A549 (cell line): ENCODE measurements at regions not wholly inside any gene's neighbourhood (a gene's known extent, or its start where the extent isn't known, plus 50 kb on each side); places are given as distances from the start of the nearest gene placed in this dataset.
A peak's percentile ranks its signal among the peaks of the same experiment; 100 is the strongest.

Experiments
- ATAC-seq, 2 experiments: fragments of 200-7000 bp in 1 of 2; fragments of >200 bp in 1 of 2; cut with Nextera tagmentation in 1 of 2; cut with Tn5 transposase in 1 of 2; 3 replicates each; pipeline versions ENCODE4 v1.8.0 to v1.9.1; 2018 to 2020; ENCODE audit warnings: mild to moderate bottlenecking in 1 of 2, moderate library complexity in 1 of 2
- CTCF ChIA-PET: fragments of 300-600 bp; sonication (Branson Sonifier 250); formaldehyde crosslinking; extraction: SDS; loops from one replicate; lab custom pipeline; 2021; ENCODE audit warnings: antibody characterized with exemption, inconsistent platforms; lab: Yijun Ruan, JAX
- POLR2A ChIA-PET: fragments of 350-600 bp; formaldehyde crosslinking; extraction: SDS; loops from one replicate; lab custom pipeline; 2021; ENCODE audit warnings: antibody characterized with exemption, inconsistent platforms; lab: Yijun Ruan, JAX
- DNase-seq, 2 experiments: peaks; one replicate each; pipeline versions ENCODE4 v3.0.0 to v3.0.0-alpha.2; 2011 to 2016; ENCODE audit warnings: low read depth in 1 of 2, low spot score in 1 of 2
- FAIRE-seq: peaks from 2 replicates; lab custom pipeline; 2011; peaks lifted over from hg19 to GRCh38; lab: Jason Lieb, UNC
- H3K27ac ChIP-seq, 2 experiments: fragments of >200 bp; sonication (Bioruptor Twin); formaldehyde crosslinking; 3 replicates each; pipeline ENCODE4 v1.5.1; 2016 to 2017
- H3K4me1 ChIP-seq: fragments of >200 bp; sonication (Bioruptor Twin); formaldehyde crosslinking; 3 replicates; pipeline ENCODE4 v1.6.1; 2016
- H3K4me2 ChIP-seq: fragments of >200 bp; sonication (Bioruptor Twin); formaldehyde crosslinking; 3 replicates; pipeline ENCODE4 v1.6.1; 2016
- H3K4me3 ChIP-seq: fragments of >200 bp; sonication (Bioruptor Twin); formaldehyde crosslinking; 3 replicates; pipeline ENCODE4 v1.5.1; 2016
- H3K9me3 ChIP-seq: fragments of >200 bp; sonication (Bioruptor Twin); formaldehyde crosslinking; 3 replicates; pipeline ENCODE4 v1.6.1; 2016
- BCL3 ChIP-seq: fragments of >200 bp; sonication (Bioruptor Twin); formaldehyde crosslinking; IDR thresholded peaks from 3 replicates; pipeline ENCODE4 v1.6.1; 2016
- CBX2 ChIP-seq: fragments of 200-600 bp; sonication (generic); IDR thresholded peaks from 2 replicates; pipeline ENCODE4 v1.6.1; 2016; ENCODE audit warnings: low read depth, mild to moderate bottlenecking, borderline replicate concordance
- CBX8 ChIP-seq: fragments of 200-600 bp; sonication (generic); IDR thresholded peaks from 2 replicates; pipeline ENCODE4 v1.6.1; 2016
- CEBPB ChIP-seq, 2 experiments: fragments of >200 bp in 1 of 2; sonication (Bioruptor Twin) in 1 of 2; formaldehyde crosslinking in 1 of 2; IDR thresholded peaks; 2 replicates each; pipeline ENCODE4 v1.6.1; 2012 to 2016
- CTCF ChIP-seq: fragments of >200 bp; sonication (Bioruptor Twin); formaldehyde crosslinking; IDR thresholded peaks from 3 replicates; pipeline ENCODE4 v1.5.1; 2016
- E2F6 ChIP-seq: IDR thresholded peaks from 2 replicates; pipeline ENCODE4 v1.6.1; 2012; ENCODE audit warnings: low read depth, borderline replicate concordance
- EHF ChIP-seq: fragments of 250-450 bp; sonication (Bioruptor Pico); IDR thresholded peaks from 2 replicates; pipeline ENCODE4 v1.5.0; 2020; ENCODE audit warnings: mild to moderate bottlenecking
- EHMT2 ChIP-seq: fragments of 200-600 bp; sonication (generic); IDR thresholded peaks from 2 replicates; pipeline ENCODE4 v1.6.1; 2016; ENCODE audit warnings: antibody characterized with exemption, low read depth, mild to moderate bottlenecking, moderate library complexity
- ESRRA ChIP-seq: fragments of 150-350 bp; IDR thresholded peaks from 2 replicates; pipeline ENCODE4 v1.6.1; 2014; ENCODE audit warnings: mild to moderate bottlenecking, low read length, borderline replicate concordance
- HES2 ChIP-seq: fragments of >200 bp; sonication (Bioruptor Twin); formaldehyde crosslinking; IDR thresholded peaks from 2 replicates; pipeline ENCODE4 v1.6.1; 2016
- HOXA7 ChIP-seq: fragments of 250-450 bp; sonication (Bioruptor Pico); IDR thresholded peaks from 2 replicates; pipeline ENCODE4 v1.5.0; 2020; ENCODE audit warnings: mild to moderate bottlenecking, moderate library complexity
- HOXB13 ChIP-seq: fragments of 250-450 bp; sonication (Bioruptor Pico); IDR thresholded peaks from 2 replicates; pipeline ENCODE4 v1.5.0; 2020; ENCODE audit warnings: low read depth, mild to moderate bottlenecking, moderate library complexity
- HOXB5 ChIP-seq: fragments of 250-450 bp; sonication (Bioruptor Pico); IDR thresholded peaks from 2 replicates; pipeline ENCODE4 v1.5.0; 2020; ENCODE audit warnings: mild to moderate bottlenecking, moderate library complexity
- JUNB ChIP-seq: fragments of >200 bp; sonication (Bioruptor Twin); formaldehyde crosslinking; IDR thresholded peaks from 2 replicates; pipeline ENCODE4 v1.6.1; 2016
- MAFK ChIP-seq: fragments of 450-650 bp; IDR thresholded peaks from 2 replicates; pipeline ENCODE4 v1.6.1; 2014; ENCODE audit not compliant: partially characterized antibody
- NR3C1 ChIP-seq: fragments of >200 bp; sonication (Bioruptor Twin); formaldehyde crosslinking; IDR thresholded peaks from 3 replicates; pipeline ENCODE4 v1.6.1; 2017
- POLR2A ChIP-seq: IDR thresholded peaks from 2 replicates; pipeline ENCODE4 v1.6.1; 2012; ENCODE audit warnings: mild to moderate bottlenecking, low read length
- POLR2AphosphoS2 ChIP-seq: conservative IDR thresholded peaks from 2 replicates; pipeline ENCODE4 v1.6.1; 2012; ENCODE audit warnings: low read length, improper control_type of control experiment, inconsistent platforms
- RAD21 ChIP-seq, 2 experiments: fragments of >200 bp in 1 of 2; sonication (Bioruptor Twin) in 1 of 2; formaldehyde crosslinking in 1 of 2; IDR thresholded peaks in 1 of 2; conservative IDR thresholded peaks in 1 of 2; 2 replicates in 1 of 2; 3 replicates in 1 of 2; pipeline ENCODE4 v1.6.1; 2012 to 2018; ENCODE audit warnings: inconsistent platforms in 1 of 2
- RARB ChIP-seq: fragments of 250-450 bp; sonication (Bioruptor Pico); IDR thresholded peaks from 2 replicates; pipeline ENCODE4 v1.8.0; 2021; ENCODE audit warnings: mild to moderate bottlenecking, moderate library complexity
- SMC3 ChIP-seq: fragments of >200 bp; sonication (Bioruptor Twin); formaldehyde crosslinking; IDR thresholded peaks from 3 replicates; pipeline ENCODE4 v1.6.1; 2018; ENCODE audit warnings: inconsistent platforms
- SREBF2 ChIP-seq: fragments of 450-650 bp; IDR thresholded peaks from 2 replicates; pipeline ENCODE4 v1.6.1; 2014; ENCODE audit warnings: mild to moderate bottlenecking, moderate library complexity
- TFCP2L1 ChIP-seq: fragments of 250-450 bp; sonication (Bioruptor Pico); IDR thresholded peaks from 2 replicates; pipeline ENCODE4 v1.5.0; 2021; ENCODE audit warnings: mild to moderate bottlenecking
- ZFP36 ChIP-seq: fragments of 450-650 bp; IDR thresholded peaks from 2 replicates; pipeline ENCODE4 v1.6.1; 2014; ENCODE audit warnings: borderline replicate concordance; ENCODE audit not compliant: partially characterized antibody
- WGBS: methylation state at CpG from one replicate; pipeline ENCODE4 v1.1.6; 2017; ENCODE audit errors: missing lambda C conversion rate; 5-methylcytosine and 5-hydroxymethylcytosine counted together

GRCh38 chr2:196336715-196337114, 165.3 kb upstream of the STK17B start:
- CTCF ChIA-PET: interaction anchor here (0.5 to 4.7 kb wide), 28 partner anchors 9 to 270 kb away, joined by 3 to 73 read pairs (median 5); partner anchors contain the start of gene HECW2
- H3K9me3 ChIP-seq: no peaks in the 10 kb centered on the region
- H3K4me2 ChIP-seq: no peak overlapping the region
- POLR2A ChIA-PET: interaction anchor here (1.0 kb wide), 1 partner anchor 256 kb away, joined by 4 read pairs; no protein-coding TSS in a partner anchor
- H3K4me1 ChIP-seq: peaks cover 24% of the 10 kb centered on the region
- ATAC-seq: no peak
- TF ChIP-seq HOXA7 (CRISPR knock-in tag) (no peak), ESRRA (no peak), ZFP36 (no peak), TFCP2L1 (CRISPR knock-in tag) (no peak), POLR2AphosphoS2 (no peak), HES2 (no peak), HOXB13 (no peak), CEBPB (IDR thresholded peaks at IDR 0.05) (no peak), HOXB5 (CRISPR knock-in tag) (no peak), RARB (CRISPR knock-in tag) (no peak), JUNB (no peak), CTCF (no peak)
- 0 out of 6 replicates have a peak overlapping the region, but pooled peaks of 1 of the 2 experiments have one; percentile 19 for H3K27ac ChIP-seq
- no peak overlapping the region for H3K4me3 ChIP-seq
- no peak for FAIRE-seq
- DNase-seq: no peak
- 53% methylated on average over 4 of the region's 4 CpGs for whole genome bisulfite sequencing

GRCh38 chr2:196337208-196337953, 166.0 kb upstream of the STK17B start:
- ATAC-seq (peak in 1 of 2 experiments; percentile 67; a peak in 3 of 6 replicates), FAIRE-seq (no peak), DNase-seq (peak; percentile 21 to 29)
- H3K27ac ChIP-seq: no peak overlapping the region
- H3K4me2 ChIP-seq: no peak overlapping the region
- no peak overlapping the region for H3K4me3 ChIP-seq
- peak; percentile 76 for TF ChIP-seq CTCF
- TF ChIP-seq RAD21 (conservative IDR thresholded peaks at IDR 0.05 in 1 of 2, IDR thresholded peaks at IDR 0.05 in 1 of 2): peak; percentile 76 to 84
- no peak for TF ChIP-seq POLR2A
- peak; percentile 80 for TF ChIP-seq SMC3
- TF ChIP-seq CBX2: no peak
- CTCF ChIA-PET: interaction anchor here (0.6 to 4.7 kb wide), 29 partner anchors 8 to 270 kb away, joined by 3 to 73 read pairs (median 5); partner anchors contain the start of gene HECW2
- peaks cover 23% of the 10 kb centered on the region for H3K4me1 ChIP-seq
- no peaks in the 10 kb centered on the region for H3K9me3 ChIP-seq
- 54% methylated on average over 6 of the region's 6 CpGs for WGBS
- POLR2A ChIA-PET: interaction anchor here (1.0 kb wide), 1 partner anchor 255 kb away, joined by 4 read pairs; no protein-coding TSS in a partner anchor

GRCh38 chr2:196338440-196338839, 167.1 kb upstream of the STK17B start:
- Histone ChIP-seq H3K27ac (no peak overlapping the region), H3K9me3 (no peaks in the 10 kb centered on the region), H3K4me3 (no peak overlapping the region), H3K4me1 (peaks cover 23% of the 10 kb centered on the region), H3K4me2 (no peak overlapping the region)
- TF ChIP-seq EHMT2 (no peak), HOXA7 (CRISPR knock-in tag) (no peak), CEBPB (IDR thresholded peaks at IDR 0.05) (no peak), E2F6 (no peak), NR3C1 (no peak), SMC3 (no peak), SREBF2 (no peak), MAFK (no peak), EHF (no peak), ZFP36 (no peak), TFCP2L1 (CRISPR knock-in tag) (no peak), JUNB (no peak), CBX8 (no peak), BCL3 (no peak)
- ChIA-PET CTCF (interaction anchor here (1.2 to 4.7 kb wide), 8 partner anchors 7 to 267 kb away, joined by 3 to 73 read pairs (median 16); no protein-coding TSS in a partner anchor), POLR2A (interaction anchor here (0.6 kb wide), 1 partner anchor 87 kb away, joined by 6 read pairs; no protein-coding TSS in a partner anchor)
- DNase-seq (no peak), ATAC-seq (no peak), FAIRE-seq (no peak)
- 62% methylated on average over 2 of the region's 2 CpGs for WGBS
